H1 (cell line): ENCODE measurements at regions not wholly inside any gene's neighbourhood (a gene's known extent, or its start where the extent isn't known, plus 50 kb on each side); places are given as distances from the start of the nearest gene placed in this dataset.

Experiments used
- TBP ChIP-seq: IDR thresholded peaks from 2 replicates; pipeline ENCODE4 v1.6.1; 2011; ENCODE audit warnings: low read depth, low read length, improper control_type of control experiment

GRCh38 chr17:17402558-17402957 lies 74.2 kb upstream of the MED9 start (continued):
- TF ChIP-seq TBP, result no peak
